SW 1271 (cell line): ENCODE measurements at regions not wholly inside any gene's neighbourhood (a gene's known extent, or its start where the extent isn't known, plus 50 kb on each side); places are given as distances from the start of the nearest gene placed in this dataset.
A peak's percentile ranks its signal among the peaks of the same experiment; 100 is the strongest.
"Not testable (repeated sequence)": the region's sequence is repeated elsewhere in the genome, so short reads cannot be mapped to it uniquely, and the experiment has no call there.

Experiments used
- DNase-seq, 2 experiments: peaks; one replicate each; lab custom pipeline; 2025; lab: John Stamatoyannopoulos, UW

GRCh38 chr5:82644766-82645165 is 366.6 kb upstream of the RPS23 start:
- DNase-seq = no peak

- DNase-seq = no peak
Observed at GRCh38 chr5:82644229-82644628, 366.1 kb upstream of the RPS23 start.

- no peak for DNase-seq
Observed at GRCh38 chr5:82642313-82642712, 364.2 kb upstream of the RPS23 start.

GRCh38 chr5:82641331-82642003 is 363.3 kb upstream of the RPS23 start:
- DNase-seq = peak; percentile 17 to 85

- DNase-seq = no peak
Observed at GRCh38 chr5:82640916-82641315, 362.8 kb upstream of the RPS23 start.

GRCh38 chr5:82639393-82640144 is 361.4 kb upstream of the RPS23 start:
- DNase-seq = no peak

GRCh38 chr5:82636591-82636990 is 358.4 kb upstream of the RPS23 start:
- no peak for DNase-seq

- DNase-seq = no peak
Observed at GRCh38 chr5:82635561-82636288, 357.6 kb upstream of the RPS23 start.

- no peak for DNase-seq
Observed at GRCh38 chr5:82628364-82628910, 350.3 kb upstream of the RPS23 start.

- not testable (repeated sequence) for DNase-seq
Observed at GRCh38 chr5:82626905-82627591, 348.9 kb upstream of the RPS23 start.

GRCh38 chr5:82626012-82626411 is 347.9 kb upstream of the RPS23 start:
- DNase-seq = not testable (repeated sequence)

GRCh38 chr5:82624062-82624461 is 345.9 kb upstream of the RPS23 start:
- no peak for DNase-seq

GRCh38 chr5:82622711-82623514 is 344.8 kb upstream of the RPS23 start:
- no peak for DNase-seq

- DNase-seq = no peak
Observed at GRCh38 chr5:82622205-82622604, 344.1 kb upstream of the RPS23 start.

GRCh38 chr5:82620957-82621600 is 342.9 kb upstream of the RPS23 start:
- DNase-seq = no peak

GRCh38 chr5:82619097-82619496 is 340.9 kb upstream of the RPS23 start:
- no peak for DNase-seq

GRCh38 chr5:82614706-82615105 is 336.6 kb upstream of the RPS23 start:
- DNase-seq = no peak

- DNase-seq = no peak
Observed at GRCh38 chr5:82613891-82614290, 335.7 kb upstream of the RPS23 start.

GRCh38 chr5:82610686-82611085 is 332.5 kb upstream of the RPS23 start:
- no peak for DNase-seq

GRCh38 chr5:82605441-82605973 is 327.4 kb upstream of the RPS23 start:
- DNase-seq = no peak
